K562 (cell line): ENCODE measurements at regions not wholly inside any gene's neighbourhood (a gene's known extent, or its start where the extent isn't known, plus 50 kb on each side); places are given as distances from the start of the nearest gene placed in this dataset.

ENCODE experiments used
- ATAC-seq: fragments of 200-7000 bp; cut with Tn5 transposase; 3 replicates; pipeline ENCODE4 v1.9.1; 2020; ENCODE audit warnings: moderate library complexity
- BruUV-seq: library from RNA; stranded (reverse); fragments of 400-500 nt; replicated peaks from 2 replicates; lab custom pipeline; 2021; lab: Mats Ljungman, UMichigan
- CTCF ChIA-PET: fragments of 300-600 bp; formaldehyde crosslinking; extraction: SDS; loops from one replicate; lab custom pipeline; 2021; ENCODE audit warnings: low intra/inter-chr PET ratio; lab: Yijun Ruan, JAX
- POLR2A ChIA-PET: fragments of 300-600, 350-650 bp; sonication (Branson Sonifier 250); formaldehyde crosslinking; extraction: SDS; loops from one replicate; lab custom pipeline; 2021; ENCODE audit warnings: antibody characterized with exemption, inconsistent platforms; lab: Yijun Ruan, JAX
- DNase-seq, 4 experiments: peaks; one replicate each; pipeline versions ENCODE4 v3.0.0 to v3.0.0-alpha.2; 2011 to 2018; ENCODE audit warnings: low spot score in 3 of 4, mixed read lengths in 3 of 4; ENCODE audit errors: extremely low read depth in 1 of 4
- FAIRE-seq: peaks from 2 replicates; lab custom pipeline; 2011; peaks lifted over from hg19 to GRCh38; lab: Jason Lieb, UNC
- H2AFZ ChIP-seq: 2 replicates; pipeline ENCODE4 v1.6.0; 2011; ENCODE audit warnings: low read depth, low read length, control low read depth, inconsistent platforms
- H3K27ac ChIP-seq: fragments of 200-600 bp; 3 replicates; pipeline ENCODE4 v1.8.0; 2011; ENCODE audit warnings: low read depth, mild to moderate bottlenecking, control low read depth, inconsistent platforms, low read length, moderate library complexity, mixed read lengths; ENCODE audit errors: extremely low read depth
- H3K27me3 ChIP-seq, 2 experiments: fragments of 300-600 bp in 1 of 2; 2 replicates in 1 of 2; 3 replicates in 1 of 2; pipeline versions ENCODE4 v1.6.0 to v1.8.0; 2011; ENCODE audit warnings: inconsistent platforms in 2 of 2, low read length in 2 of 2, mild to moderate bottlenecking in 1 of 2, mixed read lengths in 1 of 2, moderate library complexity in 1 of 2; ENCODE audit not compliant: control insufficient read depth in 2 of 2, insufficient read depth in 2 of 2
- H3K36me3 ChIP-seq: fragments of 300-600 bp; 3 replicates; pipeline ENCODE4 v1.8.0; 2011; ENCODE audit warnings: mild to moderate bottlenecking, low read length, inconsistent platforms; ENCODE audit not compliant: control insufficient read depth, insufficient read depth
- H3K4me1 ChIP-seq, 2 experiments: fragments of 200-600 bp in 1 of 2; replicated peaks in 1 of 2; 2 replicates in 1 of 2; 3 replicates in 1 of 2; pipeline versions ENCODE4 v1.5.1 to v1.8.0; 2011; ENCODE audit warnings: inconsistent platforms in 2 of 2, low read length in 2 of 2, mild to moderate bottlenecking in 1 of 2, mixed read lengths in 1 of 2, moderate library complexity in 1 of 2; ENCODE audit not compliant: control insufficient read depth in 2 of 2, insufficient read depth in 2 of 2
- H3K4me2 ChIP-seq: 2 replicates; pipeline ENCODE4 v1.6.1; 2011; ENCODE audit warnings: low read length, control low read depth, inconsistent platforms, mixed read lengths; ENCODE audit not compliant: insufficient read depth
- H3K4me3 ChIP-seq: fragments of 200-600 bp; sonication (generic), shearing (Covaris generic); 2 replicates; pipeline ENCODE4 v1.5.1; 2016; ENCODE audit warnings: control low read depth, inconsistent platforms
- H3K79me2 ChIP-seq: fragments of 200-600 bp; 3 replicates; pipeline ENCODE4 v1.8.0; 2011; ENCODE audit warnings: low read length, inconsistent platforms; ENCODE audit not compliant: control insufficient read depth, insufficient read depth
- H3K9ac ChIP-seq, 2 experiments: 2 replicates each; pipeline versions ENCODE4 v1.6.0 to v1.6.1; 2011; ENCODE audit warnings: low read depth in 2 of 2, low read length in 2 of 2, control low read depth in 1 of 2, inconsistent platforms in 1 of 2, mild to moderate bottlenecking in 1 of 2, mixed read lengths in 1 of 2; ENCODE audit not compliant: insufficient read depth in 1 of 2
- H3K9me1 ChIP-seq: one replicate; pipeline ENCODE4 v1.6.0; 2011; ENCODE audit warnings: inconsistent platforms, mild to moderate bottlenecking, low read length, moderate library complexity; ENCODE audit not compliant: control insufficient read depth, insufficient read depth
- H3K9me3 ChIP-seq: replicated peaks from 2 replicates; pipeline ENCODE4 v1.5.1; 2011; ENCODE audit warnings: low read depth, low read length, inconsistent platforms; ENCODE audit not compliant: control insufficient read depth, insufficient read depth
- H4K20me1 ChIP-seq: replicated peaks from 2 replicates; pipeline ENCODE4 v1.6.1; 2011; ENCODE audit warnings: low read length, inconsistent platforms, mixed read lengths; ENCODE audit not compliant: control insufficient read depth, insufficient read depth
- ARHGAP35 ChIP-seq: fragments of 450-650 bp; IDR thresholded peaks from 2 replicates; pipeline ENCODE4 v1.6.1; 2018; ENCODE audit not compliant: partially characterized antibody
- CEBPB ChIP-seq: fragments of 450-650 bp; IDR thresholded peaks from 2 replicates; pipeline ENCODE4 v1.6.1; 2016; ENCODE audit warnings: missing genetic modification characterization, missing compliant biosample characterization
- CREB1 ChIP-seq, 2 experiments: sonication (generic) in 1 of 2; formaldehyde crosslinking in 1 of 2; IDR thresholded peaks; 2 replicates each; pipeline versions ENCODE4 v1.6.1 to v1.8.0; 2012 to 2022; ENCODE audit warnings: inconsistent platforms in 1 of 2, mild to moderate bottlenecking in 1 of 2, missing genetic modification reagents in 1 of 2, moderate library complexity in 1 of 2
- CTBP1 ChIP-seq: fragments of 450-650 bp; IDR thresholded peaks from 2 replicates; pipeline ENCODE4 v1.6.1; 2016; ENCODE audit warnings: borderline replicate concordance
- MAFK ChIP-seq: IDR thresholded peaks from 2 replicates; pipeline ENCODE4 v1.6.1; 2011; ENCODE audit warnings: low read length, improper control_type of control experiment
- MTA3 ChIP-seq: fragments of 450-650 bp; formaldehyde crosslinking; IDR thresholded peaks from 2 replicates; pipeline ENCODE4 v1.6.1; 2017; ENCODE audit warnings: mild to moderate bottlenecking, borderline replicate concordance
- SIX5 ChIP-seq, 2 experiments: IDR thresholded peaks; 2 replicates each; pipeline ENCODE4 v1.6.1; 2011; ENCODE audit warnings: low read length in 2 of 2, borderline replicate concordance in 1 of 2, low read depth in 1 of 2, mild to moderate bottlenecking in 1 of 2, moderate library complexity in 1 of 2; ENCODE audit not compliant: insufficient read depth in 1 of 2
- STAT5A ChIP-seq: IDR thresholded peaks from 2 replicates; pipeline ENCODE4 v1.6.1; 2012; ENCODE audit warnings: low read length, inconsistent platforms, borderline replicate concordance
- TFAM ChIP-seq: fragments of 250-450 bp; sonication (Bioruptor Pico); conservative IDR thresholded peaks from 2 replicates; pipeline ENCODE4 v1.5.0; 2021; ENCODE audit warnings: mild to moderate bottlenecking, moderate library complexity
- U2AF2 ChIP-seq: fragments of 200-400 bp; formaldehyde crosslinking; optimal IDR thresholded peaks from 2 replicates; pipeline ENCODE3; 2017; ENCODE audit warnings: low read depth, mild to moderate bottlenecking, low read length
- ZNF277 ChIP-seq: fragments of 250-450 bp; sonication (Bioruptor Pico); IDR thresholded peaks from 2 replicates; pipeline ENCODE4 v1.8.0; 2022; ENCODE audit warnings: inconsistent platforms, mild to moderate bottlenecking, moderate library complexity, borderline replicate concordance
- ZNF3 ChIP-seq: fragments of 250-450 bp; sonication (Bioruptor Pico); IDR thresholded peaks from 2 replicates; pipeline ENCODE4 v1.5.0; 2021; ENCODE audit warnings: mild to moderate bottlenecking, moderate library complexity
- ZNF316 ChIP-seq: fragments of 450-650 bp; IDR thresholded peaks from 2 replicates; pipeline ENCODE4 v1.6.1; 2016
- ZNF398 ChIP-seq: fragments of 250-450 bp; sonication (Bioruptor Pico); IDR thresholded peaks from 2 replicates; pipeline ENCODE4 v1.8.0; 2021; ENCODE audit warnings: moderate library complexity, mild to moderate bottlenecking, inconsistent platforms
- ZNF445 ChIP-seq: fragments of 250-450 bp; sonication (Bioruptor Pico); IDR thresholded peaks from 2 replicates; pipeline ENCODE4 v1.4.0; 2020; ENCODE audit warnings: low read depth, mild to moderate bottlenecking, moderate library complexity
- ZNF512 ChIP-seq: IDR thresholded peaks from 2 replicates; pipeline ENCODE4 v1.6.1; 2016; ENCODE audit warnings: missing genetic modification characterization, missing compliant biosample characterization
- ZSCAN32 ChIP-seq: fragments of 450-650 bp; formaldehyde crosslinking; IDR thresholded peaks from 2 replicates; pipeline ENCODE4 v1.4.0; 2020; ENCODE audit warnings: mild to moderate bottlenecking, moderate library complexity
- WGBS: fragments of 100-300 bp; shearing (Covaris generic); methylation state at CpG from one replicate; pipeline ENCODE4 v1.1.6; 2016; ENCODE audit warnings: low coverage, mixed read lengths; ENCODE audit not compliant: insufficient coverage; ENCODE audit errors: missing lambda C conversion rate; 5-methylcytosine and 5-hydroxymethylcytosine counted together
- in situ Hi-C: fragments of 300-500 bp; cut with MboI; formaldehyde crosslinking; loops from 4 replicates; pipeline ENCODE4 v1.15.0; 2018; ENCODE audit warnings: inconsistent platforms, mixed read lengths
- intact Hi-C: fragments of 100-400 bp; cut with micrococcal nuclease; formaldehyde crosslinking; loops from 2 replicates; pipeline ENCODE4 v1.14.2; 2022
- TF ChIP-seq, protein P1 (sequence below): sonication (generic); formaldehyde crosslinking; IDR thresholded peaks from 2 replicates; pipeline ENCODE4 v1.8.0; 2022; ENCODE audit warnings: mild to moderate bottlenecking, missing genetic modification reagents

DNA sequence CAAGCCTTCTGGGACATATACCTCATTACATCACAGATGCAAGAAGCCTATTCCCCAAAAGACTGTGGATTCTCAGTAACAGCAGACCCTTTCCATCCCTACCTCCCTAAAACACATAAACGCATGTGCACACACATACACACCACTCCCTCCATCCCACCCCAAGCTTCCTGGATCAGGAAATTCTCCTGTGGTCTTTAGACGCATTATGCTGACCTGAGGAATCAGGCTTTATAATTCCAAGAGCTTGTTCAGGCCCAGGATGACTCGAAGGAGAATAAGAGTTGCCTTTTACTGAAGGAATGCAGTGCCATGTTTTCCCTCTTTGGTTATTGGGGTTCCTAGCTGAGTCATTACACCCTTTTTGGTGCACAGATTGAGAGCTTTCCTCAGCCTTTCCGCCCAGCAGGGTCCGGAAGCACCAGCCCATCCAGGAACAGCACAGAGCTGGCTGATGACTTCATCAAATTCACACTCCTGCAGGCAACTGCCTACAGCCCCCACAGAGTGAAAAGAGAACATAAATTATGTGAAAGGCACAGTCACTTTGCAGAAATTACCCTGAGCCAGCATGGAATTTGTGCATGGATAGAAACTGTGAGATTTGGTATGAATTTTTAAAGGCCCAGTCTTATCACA lies 385.0 kb upstream of the TRPC7 start:
- no peaks in the 10 kb centered on the region for H3K79me2 ChIP-seq
- BruUV-seq, result no TSS peak
- WGBS, result 0% methylated on average over 5 of the region's 5 CpGs
- no peak overlapping the region for H2AFZ ChIP-seq
- H3K27ac ChIP-seq, result no peak overlapping the region
- CTCF ChIA-PET, result no interaction called here
- POLR2A ChIA-PET, result no interaction called here
- H3K4me3 ChIP-seq, result no peak overlapping the region
- no peaks in the 10 kb centered on the region for H3K4me1 ChIP-seq
- H3K4me2 ChIP-seq, result no peak overlapping the region
- ATAC-seq (no peak), FAIRE-seq (no peak), DNase-seq (no peak)
- H3K9ac ChIP-seq, result no peak overlapping the region
- in situ Hi-C loops (no loop called here), intact Hi-C loops (no loop called here)
- no peaks in the 10 kb centered on the region for H3K36me3 ChIP-seq
- H3K9me1 ChIP-seq, result no peaks in the 10 kb centered on the region
- H4K20me1 ChIP-seq, result no peaks in the 10 kb centered on the region
- H3K27me3 ChIP-seq, result no peaks in the 10 kb centered on the region
- no peaks in the 10 kb centered on the region for H3K9me3 ChIP-seq
- TF ChIP-seq CREB1 (IDR thresholded peaks at IDR 0.05) (no peak), CREB1 (CRISPR knock-in tag; IDR thresholded peaks at IDR 0.05) (no peak), MTA3 (no peak), MAFK (no peak), ZNF398 (CRISPR knock-in tag) (no peak), SIX5 (IDR thresholded peaks at IDR 0.05; ENCODE audit: borderline replicate concordance in 1 of 2, insufficient read depth in 1 of 2, low read depth in 1 of 2, low read length in 2 of 2) (no peak), ZNF277 (no peak), ARHGAP35 (no peak), ZSCAN32 (CRISPR knock-in tag) (no peak), ZNF445 (no peak), U2AF2 (no peak), ZNF3 (CRISPR knock-in tag) (no peak), STAT5A (no peak), ZNF512 (tag) (no peak), CTBP1 (no peak), ZNF316 (no peak), CEBPB (tag) (no peak), TFAM (CRISPR knock-in tag) (no peak)
- TF ChIP-seq, protein P1, sequence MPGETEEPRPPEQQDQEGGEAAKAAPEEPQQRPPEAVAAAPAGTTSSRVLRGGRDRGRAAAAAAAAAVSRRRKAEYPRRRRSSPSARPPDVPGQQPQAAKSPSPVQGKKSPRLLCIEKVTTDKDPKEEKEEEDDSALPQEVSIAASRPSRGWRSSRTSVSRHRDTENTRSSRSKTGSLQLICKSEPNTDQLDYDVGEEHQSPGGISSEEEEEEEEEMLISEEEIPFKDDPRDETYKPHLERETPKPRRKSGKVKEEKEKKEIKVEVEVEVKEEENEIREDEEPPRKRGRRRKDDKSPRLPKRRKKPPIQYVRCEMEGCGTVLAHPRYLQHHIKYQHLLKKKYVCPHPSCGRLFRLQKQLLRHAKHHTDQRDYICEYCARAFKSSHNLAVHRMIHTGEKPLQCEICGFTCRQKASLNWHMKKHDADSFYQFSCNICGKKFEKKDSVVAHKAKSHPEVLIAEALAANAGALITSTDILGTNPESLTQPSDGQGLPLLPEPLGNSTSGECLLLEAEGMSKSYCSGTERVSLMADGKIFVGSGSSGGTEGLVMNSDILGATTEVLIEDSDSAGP, result no peak
